NCI-H1417 (cell line): ENCODE measurements at regions not wholly inside any gene's neighbourhood (a gene's known extent, or its start where the extent isn't known, plus 50 kb on each side); places are given as distances from the start of the nearest gene placed in this dataset.
"Not testable (repeated sequence)": the region's sequence is repeated elsewhere in the genome, so short reads cannot be mapped to it uniquely, and the experiment has no call there.

ENCODE experiments used
- DNase-seq, 3 experiments: peaks; one replicate each; lab custom pipeline; 2025; lab: John Stamatoyannopoulos, UW

- not testable (repeated sequence) for DNase-seq
Observed at GRCh38 chr2:131639001-131639620, 111.4 kb downstream of the CCDC74A start.

GRCh38 chr2:131641414-131642206, 113.9 kb downstream of the CCDC74A start:
- no peak for DNase-seq

GRCh38 chr2:131643180-131643579, 115.5 kb downstream of the CCDC74A start:
- DNase-seq: not testable (repeated sequence)

GRCh38 chr2:131645177-131645765, 117.6 kb downstream of the CCDC74A start:
- no peak for DNase-seq

GRCh38 chr2:131646220-131646619, 118.5 kb downstream of the CCDC74A start:
- DNase-seq: not testable (repeated sequence)

GRCh38 chr2:131646669-131647297, 119.1 kb downstream of the CCDC74A start:
- no peak for DNase-seq

- DNase-seq: peak in 1 of 3 experiments; percentile 69
Observed at GRCh38 chr2:131648565-131648964, 120.9 kb downstream of the CCDC74A start.

- not testable (repeated sequence) for DNase-seq
Observed at GRCh38 chr2:131652246-131652645, 124.6 kb downstream of the CCDC74A start.

- not testable (repeated sequence) for DNase-seq
Observed at GRCh38 chr2:131654107-131654506, 126.4 kb downstream of the CCDC74A start.

- no peak for DNase-seq
Observed at GRCh38 chr2:131656816-131657633, 129.3 kb downstream of the CCDC74A start.

GRCh38 chr2:131657895-131658768, 130.4 kb downstream of the CCDC74A start:
- no peak for DNase-seq

- no peak for DNase-seq
Observed at GRCh38 chr2:131658769-131659131, 131.1 kb downstream of the CCDC74A start.

- DNase-seq: no peak
Observed at GRCh38 chr2:131659168-131659572, 131.5 kb downstream of the CCDC74A start.

GRCh38 chr2:131661101-131661782, 133.6 kb downstream of the CCDC74A start:
- DNase-seq: peak in 2 of 3 experiments; percentile 8 to 33

GRCh38 chr2:131661884-131662535, 134.3 kb downstream of the CCDC74A start:
- not testable (repeated sequence) for DNase-seq

- DNase-seq: not testable (repeated sequence)
Observed at GRCh38 chr2:131663501-131663900, 135.8 kb downstream of the CCDC74A start.

- not testable (repeated sequence) for DNase-seq
Observed at GRCh38 chr2:131665716-131666115, 138.0 kb downstream of the CCDC74A start.

GRCh38 chr2:131668794-131669540, 141.3 kb downstream of the CCDC74A start:
- DNase-seq: peak in 1 of 3 experiments; percentile 4
